Bronchial epithelial cell (primary cell): ENCODE measurements at regions not wholly inside any gene's neighbourhood (a gene's known extent, or its start where the extent isn't known, plus 50 kb on each side); places are given as distances from the start of the nearest gene placed in this dataset.

Source experiments
- DNase-seq: peaks from one replicate; pipeline ENCODE4 v3.0.0-alpha.2; 2010; ENCODE audit warnings: low read depth
- FAIRE-seq: peaks from 2 replicates; lab custom pipeline; 2011; peaks lifted over from hg19 to GRCh38; lab: Jason Lieb, UNC
- H3K27me3 ChIP-seq: 2 replicates; pipeline ENCODE4 v1.5.1; 2011; ENCODE audit warnings: low read length; ENCODE audit not compliant: control insufficient read depth, insufficient read depth
- H3K36me3 ChIP-seq: 2 replicates; pipeline ENCODE4 v1.5.1; 2011; ENCODE audit warnings: low read length; ENCODE audit not compliant: control insufficient read depth, insufficient read depth
- H3K4me3 ChIP-seq: 2 replicates; pipeline ENCODE4 v1.5.1; 2011; ENCODE audit warnings: mild to moderate bottlenecking, low read depth, low read length, control low read depth
- CTCF ChIP-seq: IDR thresholded peaks from 2 replicates; pipeline ENCODE4 v1.5.1; 2011; ENCODE audit warnings: mild to moderate bottlenecking, moderate library complexity, low read length, control low read depth, inconsistent platforms; ENCODE audit not compliant: insufficient read depth, severe bottlenecking

- H3K4me3 ChIP-seq, result no peak overlapping the region
- no peak for DNase-seq
- H3K36me3 ChIP-seq, result no peaks in the 10 kb centered on the region
- TF ChIP-seq CTCF, result no peak
- no peaks in the 10 kb centered on the region for H3K27me3 ChIP-seq
- no peak for FAIRE-seq
Measured at GRCh38 chr4:14580061-14580460, 422.2 kb upstream of the CPEB2 start.

- Histone ChIP-seq H3K36me3 (no peaks in the 10 kb centered on the region), H3K27me3 (no peaks in the 10 kb centered on the region), H3K4me3 (no peak overlapping the region)
- no peak for TF ChIP-seq CTCF
- FAIRE-seq (peak; percentile 28), DNase-seq (no peak)
Measured at GRCh38 chr4:14581741-14582140, 420.5 kb upstream of the CPEB2 start.

- Histone ChIP-seq H3K36me3 (no peaks in the 10 kb centered on the region), H3K27me3 (no peaks in the 10 kb centered on the region), H3K4me3 (no peak overlapping the region)
- FAIRE-seq (no peak), DNase-seq (no peak)
- no peak for TF ChIP-seq CTCF
Measured at GRCh38 chr4:14582677-14583076, 419.6 kb upstream of the CPEB2 start.

- FAIRE-seq, result no peak
- H3K36me3 ChIP-seq, result no peaks in the 10 kb centered on the region
- H3K27me3 ChIP-seq, result no peaks in the 10 kb centered on the region
- TF ChIP-seq CTCF, result no peak
- H3K4me3 ChIP-seq, result no peak overlapping the region
- peak; percentile 37 for DNase-seq
Measured at GRCh38 chr4:14583331-14583730, 418.9 kb upstream of the CPEB2 start.

GRCh38 chr4:14583752-14584151 lies 418.5 kb upstream of the CPEB2 start:
- DNase-seq (no peak), FAIRE-seq (no peak)
- Histone ChIP-seq H3K36me3 (no peaks in the 10 kb centered on the region), H3K27me3 (no peaks in the 10 kb centered on the region), H3K4me3 (no peak overlapping the region)
- no peak for TF ChIP-seq CTCF

GRCh38 chr4:14592950-14593349 lies 409.3 kb upstream of the CPEB2 start:
- FAIRE-seq (no peak), DNase-seq (peak; percentile 18)
- H3K27me3 ChIP-seq, result no peaks in the 10 kb centered on the region
- no peak overlapping the region for H3K4me3 ChIP-seq
- no peak for TF ChIP-seq CTCF
- no peaks in the 10 kb centered on the region for H3K36me3 ChIP-seq
